ENCODE measurements at regions not wholly inside any gene's neighbourhood (a gene's known extent, or its start where the extent isn't known, plus 50 kb on each side); places are given as distances from the start of the nearest gene placed in this dataset.

GRCh38 chr4:31351695-31352094, 631.5 kb downstream of the PCDH7 start:
- no peak overlapping the region for H3K4me3 ChIP-seq (ENCODE audit: low read length)
- H3K27me3 ChIP-seq (replicated peaks; ENCODE audit: control insufficient read depth, insufficient read depth, low read length), result no peaks in the 10 kb centered on the region
- no peaks in the 10 kb centered on the region for H3K36me3 ChIP-seq (ENCODE audit: control insufficient read depth, insufficient read depth, low read length, severe bottlenecking)
- no peaks in the 10 kb centered on the region for H3K9me3 ChIP-seq (ENCODE audit: control insufficient read depth, low read length)
- no peak overlapping the region for H3K9ac ChIP-seq (ENCODE audit: low read length)
- peaks cover 3% of the 10 kb centered on the region for H3K4me1 ChIP-seq (ENCODE audit: control insufficient read depth, insufficient read depth, low read length)
- no peak for DNase-seq (ENCODE audit: low read depth)

- no peak for DNase-seq (ENCODE audit: low read depth)
- Histone ChIP-seq H3K9ac (ENCODE audit: low read length) (no peak overlapping the region), H3K27me3 (replicated peaks; ENCODE audit: control insufficient read depth, insufficient read depth, low read length) (no peaks in the 10 kb centered on the region), H3K4me3 (ENCODE audit: low read length) (no peak overlapping the region), H3K36me3 (ENCODE audit: control insufficient read depth, insufficient read depth, low read length, severe bottlenecking) (no peaks in the 10 kb centered on the region), H3K4me1 (ENCODE audit: control insufficient read depth, insufficient read depth, low read length) (peaks cover 12% of the 10 kb centered on the region), H3K9me3 (ENCODE audit: control insufficient read depth, low read length) (no peaks in the 10 kb centered on the region)
These were observed 636.7 kb downstream of the PCDH7 start for GRCh38 chr4:31356839-31357238.

- no peak overlapping the region for H3K9ac ChIP-seq (ENCODE audit: low read length)
- DNase-seq (ENCODE audit: low read depth), result peak; percentile 97
- H3K36me3 ChIP-seq (ENCODE audit: control insufficient read depth, insufficient read depth, low read length, severe bottlenecking), result no peaks in the 10 kb centered on the region
- H3K4me1 ChIP-seq (ENCODE audit: control insufficient read depth, insufficient read depth, low read length), result peaks cover 21% of the 10 kb centered on the region
- no peak overlapping the region for H3K4me3 ChIP-seq (ENCODE audit: low read length)
- H3K27me3 ChIP-seq (replicated peaks; ENCODE audit: control insufficient read depth, insufficient read depth, low read length), result no peaks in the 10 kb centered on the region
- H3K9me3 ChIP-seq (ENCODE audit: control insufficient read depth, low read length), result no peaks in the 10 kb centered on the region
These were observed 640.6 kb downstream of the PCDH7 start for GRCh38 chr4:31360786-31361185.

- Histone ChIP-seq H3K9me3 (ENCODE audit: control insufficient read depth, low read length) (no peaks in the 10 kb centered on the region), H3K9ac (ENCODE audit: low read length) (no peak overlapping the region), H3K4me3 (ENCODE audit: low read length) (peak overlapping the region; percentile 17), H3K27me3 (replicated peaks; ENCODE audit: control insufficient read depth, insufficient read depth, low read length) (no peaks in the 10 kb centered on the region), H3K4me1 (ENCODE audit: control insufficient read depth, insufficient read depth, low read length) (peaks cover 27% of the 10 kb centered on the region), H3K36me3 (ENCODE audit: control insufficient read depth, insufficient read depth, low read length, severe bottlenecking) (no peaks in the 10 kb centered on the region)
- no peak for DNase-seq (ENCODE audit: low read depth)
These were observed 642.6 kb downstream of the PCDH7 start for GRCh38 chr4:31362756-31363155.

- Histone ChIP-seq H3K4me3 (ENCODE audit: low read length) (no peak overlapping the region), H3K9ac (ENCODE audit: low read length) (no peak overlapping the region), H3K4me1 (ENCODE audit: control insufficient read depth, insufficient read depth, low read length) (peaks cover 27% of the 10 kb centered on the region), H3K27me3 (replicated peaks; ENCODE audit: control insufficient read depth, insufficient read depth, low read length) (no peaks in the 10 kb centered on the region), H3K36me3 (ENCODE audit: control insufficient read depth, insufficient read depth, low read length, severe bottlenecking) (no peaks in the 10 kb centered on the region), H3K9me3 (ENCODE audit: control insufficient read depth, low read length) (no peaks in the 10 kb centered on the region)
- no peak for DNase-seq (ENCODE audit: low read depth)
These were observed 645.0 kb downstream of the PCDH7 start for GRCh38 chr4:31365006-31365690.

GRCh38 chr4:31366041-31366440, 645.9 kb downstream of the PCDH7 start:
- H3K27me3 ChIP-seq (replicated peaks; ENCODE audit: control insufficient read depth, insufficient read depth, low read length), result no peaks in the 10 kb centered on the region
- peaks cover 19% of the 10 kb centered on the region for H3K4me1 ChIP-seq (ENCODE audit: control insufficient read depth, insufficient read depth, low read length)
- H3K9me3 ChIP-seq (ENCODE audit: control insufficient read depth, low read length), result no peaks in the 10 kb centered on the region
- H3K9ac ChIP-seq (ENCODE audit: low read length), result no peak overlapping the region
- H3K36me3 ChIP-seq (ENCODE audit: control insufficient read depth, insufficient read depth, low read length, severe bottlenecking), result no peaks in the 10 kb centered on the region
- peak; percentile 48 for DNase-seq (ENCODE audit: low read depth)
- H3K4me3 ChIP-seq (ENCODE audit: low read length), result no peak overlapping the region

- H3K27me3 ChIP-seq (replicated peaks; ENCODE audit: control insufficient read depth, insufficient read depth, low read length), result no peaks in the 10 kb centered on the region
- no peaks in the 10 kb centered on the region for H3K9me3 ChIP-seq (ENCODE audit: control insufficient read depth, low read length)
- no peaks in the 10 kb centered on the region for H3K36me3 ChIP-seq (ENCODE audit: control insufficient read depth, insufficient read depth, low read length, severe bottlenecking)
- no peak overlapping the region for H3K4me3 ChIP-seq (ENCODE audit: low read length)
- H3K4me1 ChIP-seq (ENCODE audit: control insufficient read depth, insufficient read depth, low read length), result peaks cover 4% of the 10 kb centered on the region
- H3K9ac ChIP-seq (ENCODE audit: low read length), result no peak overlapping the region
- peak; percentile 86 for DNase-seq (ENCODE audit: low read depth)
These were observed 650.8 kb downstream of the PCDH7 start for GRCh38 chr4:31370866-31371465.

GRCh38 chr4:31374256-31374960, 654.2 kb downstream of the PCDH7 start:
- Histone ChIP-seq H3K9ac (ENCODE audit: low read length) (no peak overlapping the region), H3K36me3 (ENCODE audit: control insufficient read depth, insufficient read depth, low read length, severe bottlenecking) (no peaks in the 10 kb centered on the region), H3K4me3 (ENCODE audit: low read length) (no peak overlapping the region), H3K27me3 (replicated peaks; ENCODE audit: control insufficient read depth, insufficient read depth, low read length) (no peaks in the 10 kb centered on the region), H3K9me3 (ENCODE audit: control insufficient read depth, low read length) (no peaks in the 10 kb centered on the region), H3K4me1 (ENCODE audit: control insufficient read depth, insufficient read depth, low read length) (no peaks in the 10 kb centered on the region)
- peak; percentile 42 for DNase-seq (ENCODE audit: low read depth)

GRCh38 chr4:31375936-31376335, 655.8 kb downstream of the PCDH7 start:
- DNase-seq (ENCODE audit: low read depth), result no peak
- H3K4me1 ChIP-seq (ENCODE audit: control insufficient read depth, insufficient read depth, low read length), result no peaks in the 10 kb centered on the region
- H3K9ac ChIP-seq (ENCODE audit: low read length), result no peak overlapping the region
- no peaks in the 10 kb centered on the region for H3K36me3 ChIP-seq (ENCODE audit: control insufficient read depth, insufficient read depth, low read length, severe bottlenecking)
- H3K27me3 ChIP-seq (replicated peaks; ENCODE audit: control insufficient read depth, insufficient read depth, low read length), result no peaks in the 10 kb centered on the region
- H3K4me3 ChIP-seq (ENCODE audit: low read length), result no peak overlapping the region
- no peaks in the 10 kb centered on the region for H3K9me3 ChIP-seq (ENCODE audit: control insufficient read depth, low read length)

GRCh38 chr4:31379364-31379763, 659.2 kb downstream of the PCDH7 start:
- no peak overlapping the region for H3K4me3 ChIP-seq (ENCODE audit: low read length)
- no peaks in the 10 kb centered on the region for H3K36me3 ChIP-seq (ENCODE audit: control insufficient read depth, insufficient read depth, low read length, severe bottlenecking)
- no peak overlapping the region for H3K9ac ChIP-seq (ENCODE audit: low read length)
- H3K4me1 ChIP-seq (ENCODE audit: control insufficient read depth, insufficient read depth, low read length), result no peaks in the 10 kb centered on the region
- no peaks in the 10 kb centered on the region for H3K27me3 ChIP-seq (replicated peaks; ENCODE audit: control insufficient read depth, insufficient read depth, low read length)
- no peak for DNase-seq (ENCODE audit: low read depth)
- no peaks in the 10 kb centered on the region for H3K9me3 ChIP-seq (ENCODE audit: control insufficient read depth, low read length)

- Histone ChIP-seq H3K4me1 (ENCODE audit: control insufficient read depth, insufficient read depth, low read length) (no peaks in the 10 kb centered on the region), H3K9me3 (ENCODE audit: control insufficient read depth, low read length) (no peaks in the 10 kb centered on the region)
- no peak for DNase-seq (ENCODE audit: low read depth)
These were observed 663.6 kb downstream of the PCDH7 start for GRCh38 chr4:31383767-31384166.

More at GRCh38 chr4:31383767-31384166, 663.6 kb downstream of the PCDH7 start:
- Histone ChIP-seq H3K4me3 (ENCODE audit: low read length) (no peak overlapping the region), H3K36me3 (ENCODE audit: control insufficient read depth, insufficient read depth, low read length, severe bottlenecking) (no peaks in the 10 kb centered on the region), H3K9ac (ENCODE audit: low read length) (no peak overlapping the region), H3K27me3 (replicated peaks; ENCODE audit: control insufficient read depth, insufficient read depth, low read length) (no peaks in the 10 kb centered on the region)

Data from adipocyte (in vitro differentiated cells).